ENCODE measurements at regions not wholly inside any gene's neighbourhood (a gene's known extent, or its start where the extent isn't known, plus 50 kb on each side); places are given as distances from the start of the nearest gene placed in this dataset.

- TF ChIP-seq POLR2A (IDR thresholded peaks at IDR 0.05), result no peak
- no peak for TF ChIP-seq CTCF (IDR thresholded peaks at IDR 0.05)
Observed at GRCh38 chr10:6339891-6340290, 137.2 kb downstream of the PFKFB3 start.
